Hepatocyte (in vitro differentiated cells): ENCODE measurements at regions not wholly inside any gene's neighbourhood (a gene's known extent, or its start where the extent isn't known, plus 50 kb on each side); places are given as distances from the start of the nearest gene placed in this dataset.

Experiments
- EZH2phosphoT487 ChIP-seq: fragments of 200-600 bp; sonication (generic); IDR thresholded peaks from one replicate; pipeline ENCODE4 v1.6.1; 2018; ENCODE audit warnings: antibody characterized with exemption, mild to moderate bottlenecking, low read depth, moderate library complexity; ENCODE audit not compliant: unreplicated experiment, severe bottlenecking
- TF ChIP-seq, protein P1 (sequence below): fragments of 200-600 bp; sonication (generic); IDR thresholded peaks from 2 replicates; pipeline ENCODE4 v1.5.1; 2016; ENCODE audit warnings: antibody characterized with exemption, mild to moderate bottlenecking; ENCODE audit not compliant: poor library complexity

DNA sequence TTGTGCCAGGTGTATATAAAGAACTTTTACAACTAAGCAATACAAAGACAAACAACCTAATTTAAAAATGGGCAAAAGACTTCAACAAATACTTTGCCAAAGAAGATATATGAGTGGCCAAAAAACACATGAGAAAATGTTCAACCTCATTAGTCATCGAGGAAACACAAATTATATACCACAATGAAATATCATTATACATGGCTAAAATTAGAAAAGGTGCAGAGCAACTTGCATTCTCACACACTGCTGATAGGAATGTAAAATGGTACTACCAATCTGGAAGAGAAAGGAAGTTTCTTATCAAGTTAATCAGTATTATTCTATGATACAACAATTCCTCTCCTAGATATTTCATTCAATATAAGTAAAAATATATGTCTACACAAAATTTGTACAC is 131.6 kb upstream of the FRMD6 start:
- TF ChIP-seq, protein P1, sequence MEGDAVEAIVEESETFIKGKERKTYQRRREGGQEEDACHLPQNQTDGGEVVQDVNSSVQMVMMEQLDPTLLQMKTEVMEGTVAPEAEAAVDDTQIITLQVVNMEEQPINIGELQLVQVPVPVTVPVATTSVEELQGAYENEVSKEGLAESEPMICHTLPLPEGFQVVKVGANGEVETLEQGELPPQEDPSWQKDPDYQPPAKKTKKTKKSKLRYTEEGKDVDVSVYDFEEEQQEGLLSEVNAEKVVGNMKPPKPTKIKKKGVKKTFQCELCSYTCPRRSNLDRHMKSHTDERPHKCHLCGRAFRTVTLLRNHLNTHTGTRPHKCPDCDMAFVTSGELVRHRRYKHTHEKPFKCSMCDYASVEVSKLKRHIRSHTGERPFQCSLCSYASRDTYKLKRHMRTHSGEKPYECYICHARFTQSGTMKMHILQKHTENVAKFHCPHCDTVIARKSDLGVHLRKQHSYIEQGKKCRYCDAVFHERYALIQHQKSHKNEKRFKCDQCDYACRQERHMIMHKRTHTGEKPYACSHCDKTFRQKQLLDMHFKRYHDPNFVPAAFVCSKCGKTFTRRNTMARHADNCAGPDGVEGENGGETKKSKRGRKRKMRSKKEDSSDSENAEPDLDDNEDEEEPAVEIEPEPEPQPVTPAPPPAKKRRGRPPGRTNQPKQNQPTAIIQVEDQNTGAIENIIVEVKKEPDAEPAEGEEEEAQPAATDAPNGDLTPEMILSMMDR, result no peak
- no peak for TF ChIP-seq EZH2phosphoT487
